DND-41 (cell line): ENCODE measurements at regions not wholly inside any gene's neighbourhood (a gene's known extent, or its start where the extent isn't known, plus 50 kb on each side); places are given as distances from the start of the nearest gene placed in this dataset.

ENCODE experiments used
- EZH2 ChIP-seq: IDR thresholded peaks from 3 replicates; pipeline ENCODE4 v1.6.1; 2012; ENCODE audit warnings: borderline replicate concordance, low read depth, mild to moderate bottlenecking, moderate library complexity, low read length, inconsistent platforms; ENCODE audit not compliant: severe bottlenecking
- TF ChIP-seq, protein P1 (sequence below): IDR thresholded peaks from 2 replicates; pipeline ENCODE4 v1.5.1; 2012; ENCODE audit warnings: borderline replicate concordance, low read length, moderate library complexity, mild to moderate bottlenecking; ENCODE audit not compliant: poor library complexity, severe bottlenecking; ENCODE audit errors: extremely low read depth

DNA sequence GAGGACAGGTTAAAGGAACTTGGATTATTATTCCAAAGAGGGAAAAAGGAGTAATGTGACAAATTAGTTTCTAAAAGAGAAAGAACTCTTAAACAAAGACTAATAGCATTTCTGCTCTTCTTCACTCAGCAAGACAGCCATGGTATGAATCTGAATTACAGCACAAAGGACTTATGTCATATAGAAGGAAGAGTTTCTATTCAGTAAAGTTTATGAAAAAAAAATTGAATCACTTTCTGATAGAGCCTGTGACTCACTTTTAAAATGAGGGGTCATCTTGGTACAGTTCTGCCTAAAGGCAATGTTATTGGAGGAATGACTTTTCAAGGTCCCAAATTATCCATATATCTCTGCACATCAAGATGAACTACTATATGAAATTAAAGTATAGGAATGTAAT lies 101.7 kb downstream of the DUSP6 start:
- TF ChIP-seq EZH2: no peak
- TF ChIP-seq, protein P1, sequence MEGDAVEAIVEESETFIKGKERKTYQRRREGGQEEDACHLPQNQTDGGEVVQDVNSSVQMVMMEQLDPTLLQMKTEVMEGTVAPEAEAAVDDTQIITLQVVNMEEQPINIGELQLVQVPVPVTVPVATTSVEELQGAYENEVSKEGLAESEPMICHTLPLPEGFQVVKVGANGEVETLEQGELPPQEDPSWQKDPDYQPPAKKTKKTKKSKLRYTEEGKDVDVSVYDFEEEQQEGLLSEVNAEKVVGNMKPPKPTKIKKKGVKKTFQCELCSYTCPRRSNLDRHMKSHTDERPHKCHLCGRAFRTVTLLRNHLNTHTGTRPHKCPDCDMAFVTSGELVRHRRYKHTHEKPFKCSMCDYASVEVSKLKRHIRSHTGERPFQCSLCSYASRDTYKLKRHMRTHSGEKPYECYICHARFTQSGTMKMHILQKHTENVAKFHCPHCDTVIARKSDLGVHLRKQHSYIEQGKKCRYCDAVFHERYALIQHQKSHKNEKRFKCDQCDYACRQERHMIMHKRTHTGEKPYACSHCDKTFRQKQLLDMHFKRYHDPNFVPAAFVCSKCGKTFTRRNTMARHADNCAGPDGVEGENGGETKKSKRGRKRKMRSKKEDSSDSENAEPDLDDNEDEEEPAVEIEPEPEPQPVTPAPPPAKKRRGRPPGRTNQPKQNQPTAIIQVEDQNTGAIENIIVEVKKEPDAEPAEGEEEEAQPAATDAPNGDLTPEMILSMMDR: no peak
